ENCODE measurements at regions not wholly inside any gene's neighbourhood (a gene's known extent, or its start where the extent isn't known, plus 50 kb on each side); places are given as distances from the start of the nearest gene placed in this dataset.

DNA sequence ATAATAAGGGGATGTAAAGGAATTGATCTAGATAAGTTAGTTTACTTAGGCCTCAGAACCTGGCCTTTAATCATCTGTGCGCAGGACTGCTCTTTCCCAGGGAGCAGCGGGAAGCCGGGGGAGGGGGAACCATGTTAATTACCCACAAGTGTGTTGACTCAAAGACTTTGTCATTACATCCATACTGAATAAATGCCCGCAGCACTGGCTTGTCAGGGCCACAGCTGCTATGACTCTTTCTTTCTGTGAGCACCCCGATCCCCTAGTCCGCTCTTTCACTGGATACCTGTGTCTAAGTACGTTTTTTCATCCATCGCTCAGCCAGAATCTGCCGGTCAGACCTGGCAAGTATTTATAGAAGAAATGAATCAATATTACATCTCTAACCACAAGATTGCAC lies 249.3 kb upstream of the DMRT1 start:
- H3K27ac ChIP-seq = no peak overlapping the region

DNA sequence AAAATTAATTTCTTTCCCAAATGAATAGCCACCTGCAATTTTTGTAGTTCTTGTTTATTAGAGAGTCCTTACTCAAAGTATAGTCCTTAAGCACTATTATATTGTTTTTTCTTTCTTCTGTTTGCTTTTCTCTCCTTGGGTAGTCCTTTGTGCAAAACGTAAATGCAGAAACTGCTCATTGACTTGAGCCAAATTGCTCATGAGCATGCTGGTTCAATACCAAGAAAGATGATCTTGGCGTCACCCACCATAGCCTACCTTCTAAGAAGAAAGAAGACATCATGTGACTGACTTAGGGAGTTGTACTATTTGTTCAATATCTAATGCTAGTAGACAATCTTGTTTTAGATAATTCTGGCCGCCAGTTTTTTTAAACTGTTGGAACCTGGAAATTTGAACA lies 248.8 kb upstream of the DMRT1 start:
- H3K36me3 ChIP-seq = no peaks in the 10 kb centered on the region
- H3K4me3 ChIP-seq = no peak overlapping the region
- H3K9me3 ChIP-seq = no peaks in the 10 kb centered on the region
- no peaks in the 10 kb centered on the region for H3K27me3 ChIP-seq
- intact Hi-C loops (cut with DNase I; ENCODE audit: low total_unique reads) = no loop called here
- TF ChIP-seq POLR2A (IDR thresholded peaks at IDR 0.05) = no peak
- TF ChIP-seq, protein P1, sequence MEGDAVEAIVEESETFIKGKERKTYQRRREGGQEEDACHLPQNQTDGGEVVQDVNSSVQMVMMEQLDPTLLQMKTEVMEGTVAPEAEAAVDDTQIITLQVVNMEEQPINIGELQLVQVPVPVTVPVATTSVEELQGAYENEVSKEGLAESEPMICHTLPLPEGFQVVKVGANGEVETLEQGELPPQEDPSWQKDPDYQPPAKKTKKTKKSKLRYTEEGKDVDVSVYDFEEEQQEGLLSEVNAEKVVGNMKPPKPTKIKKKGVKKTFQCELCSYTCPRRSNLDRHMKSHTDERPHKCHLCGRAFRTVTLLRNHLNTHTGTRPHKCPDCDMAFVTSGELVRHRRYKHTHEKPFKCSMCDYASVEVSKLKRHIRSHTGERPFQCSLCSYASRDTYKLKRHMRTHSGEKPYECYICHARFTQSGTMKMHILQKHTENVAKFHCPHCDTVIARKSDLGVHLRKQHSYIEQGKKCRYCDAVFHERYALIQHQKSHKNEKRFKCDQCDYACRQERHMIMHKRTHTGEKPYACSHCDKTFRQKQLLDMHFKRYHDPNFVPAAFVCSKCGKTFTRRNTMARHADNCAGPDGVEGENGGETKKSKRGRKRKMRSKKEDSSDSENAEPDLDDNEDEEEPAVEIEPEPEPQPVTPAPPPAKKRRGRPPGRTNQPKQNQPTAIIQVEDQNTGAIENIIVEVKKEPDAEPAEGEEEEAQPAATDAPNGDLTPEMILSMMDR (IDR thresholded peaks at IDR 0.05) = no peak
- no peak overlapping the region for H3K27ac ChIP-seq
- no peak for DNase-seq
- H3K4me1 ChIP-seq = peaks cover 4 to 12% of the 10 kb centered on the region in 2 donors

More for the DNA sequence above, 249.3 kb upstream of the DMRT1 start:
- TF ChIP-seq, protein P1 (IDR thresholded peaks at IDR 0.05) = no peak
- no peak for TF ChIP-seq POLR2A (IDR thresholded peaks at IDR 0.05)
- Histone ChIP-seq H3K36me3 (no peaks in the 10 kb centered on the region), H3K4me1 (peaks cover 4 to 12% of the 10 kb centered on the region in 2 donors), H3K9me3 (no peaks in the 10 kb centered on the region), H3K4me3 (no peak overlapping the region), H3K27me3 (no peaks in the 10 kb centered on the region)
- intact Hi-C loops (cut with DNase I; ENCODE audit: low total_unique reads) = no loop called here
- no peak for DNase-seq

DNA sequence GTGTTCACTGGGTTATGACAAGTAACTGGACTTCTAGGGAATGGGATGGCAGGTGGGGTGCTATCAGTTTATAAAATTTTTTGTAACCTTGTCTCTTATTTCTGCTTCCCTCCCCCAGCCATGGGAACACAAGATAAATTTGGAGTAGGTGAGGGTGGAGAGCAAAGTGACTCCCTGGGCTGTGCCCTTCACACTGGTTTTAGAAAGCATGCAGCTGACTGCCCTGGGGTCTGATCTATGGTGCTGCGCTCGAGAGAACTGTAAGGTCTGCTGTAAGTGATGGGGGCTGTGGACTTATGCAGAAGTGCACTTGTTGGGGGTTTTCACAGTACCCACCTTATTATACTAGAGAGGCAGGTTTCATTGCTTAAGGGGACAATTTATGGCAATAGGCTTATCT lies 247.7 kb upstream of the DMRT1 start:
- DNase-seq = no peak
- no peak overlapping the region for H3K27ac ChIP-seq
- intact Hi-C loops (cut with DNase I; ENCODE audit: low total_unique reads) = no loop called here
- H3K27me3 ChIP-seq = no peaks in the 10 kb centered on the region
- no peaks in the 10 kb centered on the region for H3K36me3 ChIP-seq
- no peaks in the 10 kb centered on the region for H3K9me3 ChIP-seq
- TF ChIP-seq, protein P1 (IDR thresholded peaks at IDR 0.05) = no peak
- no peak for TF ChIP-seq POLR2A (IDR thresholded peaks at IDR 0.05)
- H3K4me1 ChIP-seq = peaks cover 4 to 12% of the 10 kb centered on the region in 2 donors
- H3K4me3 ChIP-seq = no peak overlapping the region

DNA sequence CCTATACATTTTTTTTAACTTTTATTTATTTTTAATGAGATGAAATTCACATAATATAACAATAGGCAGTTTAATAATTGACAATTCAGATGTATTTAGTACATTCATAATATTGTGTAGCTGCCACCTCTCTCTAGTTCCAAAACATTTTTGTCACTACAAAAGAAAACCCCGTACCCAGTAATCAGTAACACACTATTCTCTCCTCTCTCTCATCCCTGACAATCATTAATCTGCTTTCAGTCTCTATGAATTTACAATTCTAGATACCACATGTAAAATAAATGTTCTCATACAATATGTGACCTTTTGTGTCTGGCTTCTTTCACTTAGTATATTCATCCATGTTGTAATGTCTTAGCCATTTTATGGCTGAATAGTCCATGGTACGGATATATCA lies 244.8 kb upstream of the DMRT1 start:
- Histone ChIP-seq H3K36me3 (no peaks in the 10 kb centered on the region), H3K4me1 (no peaks in the 10 kb centered on the region), H3K4me3 (no peak overlapping the region), H3K27me3 (no peaks in the 10 kb centered on the region), H3K27ac (no peak overlapping the region), H3K9me3 (no peaks in the 10 kb centered on the region)
- no peak for TF ChIP-seq POLR2A (IDR thresholded peaks at IDR 0.05)
- TF ChIP-seq, protein P1 (IDR thresholded peaks at IDR 0.05) = no peak
- intact Hi-C loops (cut with DNase I; ENCODE audit: low total_unique reads) = no loop called here
- DNase-seq = no peak

DNA sequence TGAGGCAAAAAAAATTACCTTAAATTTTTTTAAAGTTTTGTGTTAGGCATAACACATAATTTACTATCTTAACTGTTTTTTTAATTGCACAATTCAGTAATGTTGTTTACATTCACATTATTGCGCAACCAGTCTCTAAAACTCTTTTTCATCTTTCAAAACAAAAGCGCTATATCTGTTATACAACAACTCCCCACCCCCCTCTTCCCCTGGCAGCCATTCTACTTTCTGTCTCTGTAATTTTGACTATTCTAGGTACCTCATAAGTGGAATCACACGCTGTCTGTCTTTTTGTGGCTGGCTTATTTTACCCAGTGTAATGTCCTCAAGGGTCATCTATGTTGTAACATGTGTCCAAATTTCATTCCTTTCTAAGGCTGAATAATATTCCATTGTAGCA lies 241.5 kb upstream of the DMRT1 start:
- H3K36me3 ChIP-seq = no peaks in the 10 kb centered on the region
- TF ChIP-seq POLR2A (IDR thresholded peaks at IDR 0.05) = no peak
- TF ChIP-seq, protein P1 (IDR thresholded peaks at IDR 0.05) = no peak
- intact Hi-C loops (cut with DNase I; ENCODE audit: low total_unique reads) = no loop called here
- peak in 1 of 2 donors; percentile 38 for DNase-seq
- H3K27ac ChIP-seq = no peak overlapping the region
- H3K4me1 ChIP-seq = no peaks in the 10 kb centered on the region
- no peaks in the 10 kb centered on the region for H3K27me3 ChIP-seq
- no peaks in the 10 kb centered on the region for H3K9me3 ChIP-seq
- no peak overlapping the region for H3K4me3 ChIP-seq
